OCI-M1 (cell line): ENCODE measurements at regions not wholly inside any gene's neighbourhood (a gene's known extent, or its start where the extent isn't known, plus 50 kb on each side); places are given as distances from the start of the nearest gene placed in this dataset.
"Not testable (repeated sequence)": the region's sequence is repeated elsewhere in the genome, so short reads cannot be mapped to it uniquely, and the experiment has no call there.

Experiments used
- DNase-seq: peaks from one replicate; lab custom pipeline; 2025; lab: John Stamatoyannopoulos, UW

GRCh38 chr1:30001011-30001731 lies 722.2 kb downstream of the MATN1 start:
- no peak for DNase-seq

- DNase-seq = no peak
Measured at GRCh38 chr1:30000266-30000665, 723.1 kb downstream of the MATN1 start.

DNA sequence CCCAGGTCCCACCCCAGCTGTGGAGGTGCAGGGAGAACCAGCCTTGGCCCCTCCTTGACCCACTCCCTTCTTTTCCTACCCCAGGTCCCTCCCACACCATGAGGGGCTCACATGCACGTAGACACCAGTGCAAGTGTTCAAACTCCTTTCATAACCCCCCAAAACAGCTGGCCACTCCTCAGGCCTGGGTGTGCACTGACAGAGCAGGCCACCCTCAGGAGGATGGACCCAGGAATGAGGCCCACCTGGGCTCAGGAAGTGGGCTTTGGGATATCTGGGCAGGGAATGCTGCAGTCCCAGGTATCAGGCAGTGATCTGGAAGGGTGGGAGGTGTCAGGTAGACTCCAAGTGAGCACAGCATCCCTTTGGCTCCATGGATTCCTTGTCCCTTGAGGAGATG lies 723.8 kb downstream of the MATN1 start:
- DNase-seq = no peak

- no peak for DNase-seq
Measured at GRCh38 chr1:29998686-29999085, 724.7 kb downstream of the MATN1 start.

GRCh38 chr1:29997818-29998217 lies 725.6 kb downstream of the MATN1 start:
- not testable (repeated sequence) for DNase-seq

GRCh38 chr1:29993950-29994349 lies 729.4 kb downstream of the MATN1 start:
- DNase-seq = no peak

GRCh38 chr1:29991815-29992214 lies 731.6 kb downstream of the MATN1 start:
- DNase-seq = no peak

GRCh38 chr1:29991025-29991424 lies 732.4 kb downstream of the MATN1 start:
- DNase-seq = no peak

- no peak for DNase-seq
Measured at GRCh38 chr1:29990304-29990703, 733.1 kb downstream of the MATN1 start.

- no peak for DNase-seq
Measured at GRCh38 chr1:29986986-29987385, 736.4 kb downstream of the MATN1 start.

GRCh38 chr1:29985606-29985945 lies 737.8 kb downstream of the MATN1 start:
- no peak for DNase-seq

DNA sequence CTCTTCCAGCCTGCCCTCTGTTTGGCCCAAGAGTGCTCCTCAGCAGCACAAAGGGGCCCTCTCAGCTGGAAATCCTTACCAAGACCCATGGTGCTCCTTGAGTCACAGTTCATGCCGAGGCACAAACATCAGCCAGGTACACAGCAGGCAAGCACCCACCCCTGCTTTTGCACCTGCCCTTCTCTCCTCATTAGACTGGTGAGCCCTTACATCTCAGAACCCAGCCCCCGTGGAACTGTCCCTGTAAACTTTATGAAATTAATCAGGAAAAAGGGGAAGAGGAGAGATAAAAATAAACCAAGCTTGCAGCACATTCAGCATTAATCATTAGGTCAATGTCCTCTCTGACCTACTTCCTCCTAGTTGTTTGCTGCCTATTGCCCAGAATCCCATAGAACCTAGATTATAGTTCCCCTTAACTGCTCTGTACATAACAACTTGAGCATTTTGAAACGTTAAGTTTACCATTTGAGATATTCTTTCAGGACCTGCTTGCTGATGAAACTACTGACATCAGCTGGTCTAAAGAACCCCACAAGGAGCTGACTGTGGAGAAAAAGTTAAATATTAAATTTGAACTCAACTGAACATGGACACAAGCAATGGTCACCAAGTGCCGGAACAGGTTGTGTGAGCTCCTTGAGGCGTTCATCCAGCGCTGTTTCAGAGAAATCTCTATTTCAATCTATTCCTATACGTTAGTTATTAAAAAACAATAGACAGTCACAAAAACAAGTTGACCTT lies 738.4 kb downstream of the MATN1 start:
- DNase-seq = no peak

DNA sequence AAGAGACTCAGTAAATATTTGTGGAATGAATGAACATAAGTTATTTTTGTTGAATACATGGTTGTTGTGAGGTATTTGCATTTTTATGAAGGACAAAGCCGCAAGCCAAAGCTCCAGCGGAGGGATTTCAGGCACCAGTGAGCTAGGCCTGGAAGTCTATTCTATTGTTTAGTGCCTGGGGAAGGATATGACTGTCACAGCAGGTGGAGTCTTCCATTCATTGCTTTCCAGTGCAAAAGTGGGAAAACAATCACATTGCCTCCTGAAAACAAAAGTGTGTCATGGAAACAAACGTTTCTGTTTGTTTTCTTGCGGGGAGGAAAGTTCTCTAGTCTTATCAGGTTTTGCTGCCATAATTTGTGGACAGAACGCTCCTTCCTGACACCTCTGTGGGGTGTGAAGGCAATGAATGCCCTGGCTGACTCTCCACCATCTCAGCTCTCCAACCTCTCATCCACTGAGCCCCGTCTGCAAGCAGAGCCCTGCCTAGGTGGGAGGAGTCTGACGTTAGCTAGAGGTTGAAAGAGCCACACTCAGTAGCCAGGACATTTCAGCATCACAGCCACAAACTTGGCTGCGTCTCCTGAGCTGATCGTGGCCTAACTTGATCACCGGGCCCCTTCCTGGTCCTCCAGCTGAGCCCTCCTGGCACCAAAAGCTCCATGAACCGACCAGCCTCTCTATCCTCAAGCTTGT lies 739.1 kb downstream of the MATN1 start:
- DNase-seq = no peak

DNA sequence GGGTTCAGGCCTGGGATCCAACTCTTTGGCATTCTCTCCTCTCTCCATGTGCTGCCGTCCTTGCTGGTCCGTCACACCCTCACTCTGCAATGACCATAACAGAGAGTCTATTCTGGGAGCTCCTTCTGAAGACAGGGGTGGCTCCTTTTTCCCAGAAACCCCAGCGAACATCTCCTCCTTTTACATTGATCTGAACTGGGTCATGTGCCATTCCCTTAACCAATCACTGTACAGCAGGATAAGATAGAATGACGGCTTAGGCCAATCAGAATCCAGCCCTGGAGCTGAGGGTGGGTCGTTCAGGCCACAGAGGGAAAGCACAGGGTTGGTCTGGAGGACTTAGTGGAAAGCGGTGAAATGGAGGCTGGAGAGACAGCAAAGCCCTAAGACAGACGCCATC lies 740.1 kb downstream of the MATN1 start:
- no peak for DNase-seq

DNA sequence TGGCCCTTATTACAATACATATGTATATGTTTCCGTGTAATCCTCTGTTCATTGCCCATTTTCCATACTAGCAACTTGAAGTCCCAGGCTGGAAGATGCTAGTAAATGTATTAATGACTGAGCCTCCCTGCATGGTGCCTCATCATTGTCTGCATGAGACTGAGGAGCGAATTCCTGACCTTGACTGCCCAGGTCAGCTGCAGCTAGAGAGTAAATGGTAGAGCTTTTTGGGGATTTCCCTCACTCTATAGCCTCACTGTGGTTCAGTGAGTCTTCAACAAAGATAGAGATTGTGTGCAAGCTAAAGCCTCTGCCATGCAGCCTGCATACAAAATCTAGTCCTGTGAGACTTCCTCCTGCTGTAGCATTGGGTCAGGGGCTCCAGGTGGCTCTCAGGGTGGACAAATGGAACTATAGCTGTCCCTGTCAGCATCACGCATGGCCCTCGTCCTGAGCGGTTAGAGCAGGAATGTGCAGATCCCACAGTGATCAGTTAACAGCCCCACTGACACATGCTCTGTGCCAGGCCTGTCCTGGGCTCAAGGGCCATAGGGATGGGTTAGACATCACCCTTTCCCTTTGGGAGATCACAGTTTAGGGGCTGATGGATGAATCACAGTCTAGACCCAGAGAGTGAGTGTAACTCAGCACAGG lies 741.7 kb downstream of the MATN1 start:
- DNase-seq = no peak

DNA sequence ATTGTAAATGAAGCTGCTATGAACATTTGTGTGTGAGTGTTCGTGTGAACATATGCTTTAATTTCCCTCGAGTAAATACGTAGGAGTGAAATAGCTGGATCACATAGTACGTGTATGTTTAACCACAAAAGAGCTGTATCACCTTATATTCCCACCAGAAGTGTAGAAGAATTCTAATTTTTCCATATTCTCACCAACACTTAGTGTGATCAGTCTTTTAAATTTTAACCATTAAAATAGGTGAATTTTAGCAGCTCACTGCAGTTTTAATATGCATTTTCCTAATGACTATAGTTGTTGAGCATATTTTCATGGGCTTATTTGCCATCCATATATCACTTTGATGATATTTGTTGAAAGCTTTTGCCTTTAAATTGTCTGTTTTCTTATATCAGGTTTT lies 741.2 kb downstream of the PTPRU start:
- DNase-seq = no peak

GRCh38 chr1:29975036-29975694 lies 738.8 kb downstream of the PTPRU start:
- DNase-seq = peak; percentile 5

GRCh38 chr1:29974316-29974724 lies 738.0 kb downstream of the PTPRU start:
- no peak for DNase-seq

- no peak for DNase-seq
Measured at GRCh38 chr1:29973406-29973805, 737.1 kb downstream of the PTPRU start.

GRCh38 chr1:29972421-29973053 lies 736.2 kb downstream of the PTPRU start:
- no peak for DNase-seq

- no peak for DNase-seq
Measured at GRCh38 chr1:29971703-29972102, 735.4 kb downstream of the PTPRU start.
